HTR-8/SVneo (cell line): ENCODE measurements at regions not wholly inside any gene's neighbourhood (a gene's known extent, or its start where the extent isn't known, plus 50 kb on each side); places are given as distances from the start of the nearest gene placed in this dataset.

Experiments
- DNase-seq: peaks from one replicate; pipeline ENCODE4 v3.0.0; 2011; ENCODE audit warnings: low spot score, mixed read lengths; ENCODE audit not compliant: insufficient read length
- FAIRE-seq: peaks from 2 replicates; lab custom pipeline; 2011; peaks lifted over from hg19 to GRCh38; lab: Jason Lieb, UNC

DNA sequence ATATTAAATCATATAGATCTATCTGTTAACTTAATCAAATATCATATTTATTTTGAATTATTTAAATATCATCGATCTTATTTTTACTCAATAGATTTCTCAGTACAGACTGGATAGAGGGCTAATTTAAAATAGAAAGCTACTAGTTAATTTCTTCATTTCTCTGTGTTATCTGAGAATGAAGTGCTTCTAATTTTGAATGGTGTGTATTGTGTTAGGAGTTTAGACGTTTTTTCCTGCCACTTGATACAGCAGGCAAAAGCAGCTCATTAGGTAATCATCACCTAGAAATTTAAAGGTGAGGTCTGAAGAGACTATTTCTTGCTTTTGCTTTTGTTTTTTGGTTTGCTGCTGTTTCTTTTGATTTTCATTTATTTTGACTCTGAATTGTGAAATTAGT is 948.8 kb upstream of the TENM3 start:
- DNase-seq, result no peak
- FAIRE-seq, result no peak

DNA sequence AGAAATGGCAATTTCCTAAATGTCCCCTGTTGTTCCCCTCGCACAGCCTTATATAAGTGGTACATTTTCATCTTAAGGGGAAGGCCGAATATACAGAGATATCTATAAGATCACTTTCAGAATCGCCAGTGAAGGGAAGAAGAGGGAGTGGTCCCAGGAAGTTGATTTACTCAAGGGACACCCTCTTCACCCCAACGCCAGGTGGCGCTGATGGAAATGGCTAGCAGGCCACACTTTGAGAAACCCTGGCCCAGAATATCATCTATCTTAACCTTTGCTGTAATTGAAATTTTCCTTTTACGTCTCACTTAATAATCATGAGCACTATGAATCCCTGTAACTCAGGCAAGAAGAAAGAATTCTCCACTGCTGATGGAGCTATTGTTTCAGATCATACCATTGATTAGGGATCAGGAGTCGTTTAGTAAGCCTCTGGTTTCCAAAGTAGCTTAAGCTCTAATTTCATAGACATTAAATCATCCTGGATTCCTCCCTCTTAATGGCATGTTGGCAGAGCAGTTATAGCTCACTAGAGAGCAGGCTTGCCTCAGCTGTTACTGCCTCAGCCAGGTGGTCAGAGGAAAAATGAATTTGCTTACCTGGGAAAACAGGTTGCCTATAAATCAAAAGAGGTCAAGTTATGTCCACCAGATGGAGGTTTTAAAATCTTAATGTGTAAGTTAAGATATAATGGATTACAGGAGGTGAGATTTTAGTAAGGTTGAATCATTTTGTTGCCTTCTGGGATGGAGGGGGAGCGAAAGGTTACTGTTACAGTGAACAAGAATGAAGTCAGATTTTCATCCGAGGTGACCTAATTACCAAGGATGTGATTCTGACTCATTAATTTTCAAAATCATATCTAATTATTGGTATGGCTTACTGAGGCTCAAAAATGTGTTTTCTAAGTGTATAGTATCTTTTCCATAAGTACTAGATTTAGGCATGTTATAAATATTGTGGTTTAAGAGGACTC is 941.2 kb upstream of the TENM3 start:
- FAIRE-seq, result peak; percentile 62

DNA sequence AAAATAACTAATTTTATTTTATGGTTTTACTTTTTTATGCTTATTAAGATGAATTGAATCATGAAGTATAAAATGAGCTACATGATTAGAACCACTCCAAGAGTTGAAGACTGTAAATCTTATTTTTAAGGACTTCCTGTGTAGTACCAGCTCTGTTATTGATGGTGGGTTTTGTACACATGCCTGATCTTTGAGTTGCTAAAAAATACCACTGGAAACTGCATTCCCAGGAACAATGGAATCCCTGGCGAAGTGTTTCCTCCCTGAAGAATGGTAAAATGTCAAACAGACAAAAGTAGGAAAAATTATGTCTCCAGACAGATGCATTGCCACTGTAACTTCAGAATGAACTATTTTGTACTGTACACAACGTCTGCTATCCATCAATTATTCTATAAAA is 935.4 kb upstream of the TENM3 start:
- DNase-seq, result no peak
- FAIRE-seq, result no peak

More for the DNA sequence above, 941.2 kb upstream of the TENM3 start:
- peak; percentile 27 for DNase-seq

DNA sequence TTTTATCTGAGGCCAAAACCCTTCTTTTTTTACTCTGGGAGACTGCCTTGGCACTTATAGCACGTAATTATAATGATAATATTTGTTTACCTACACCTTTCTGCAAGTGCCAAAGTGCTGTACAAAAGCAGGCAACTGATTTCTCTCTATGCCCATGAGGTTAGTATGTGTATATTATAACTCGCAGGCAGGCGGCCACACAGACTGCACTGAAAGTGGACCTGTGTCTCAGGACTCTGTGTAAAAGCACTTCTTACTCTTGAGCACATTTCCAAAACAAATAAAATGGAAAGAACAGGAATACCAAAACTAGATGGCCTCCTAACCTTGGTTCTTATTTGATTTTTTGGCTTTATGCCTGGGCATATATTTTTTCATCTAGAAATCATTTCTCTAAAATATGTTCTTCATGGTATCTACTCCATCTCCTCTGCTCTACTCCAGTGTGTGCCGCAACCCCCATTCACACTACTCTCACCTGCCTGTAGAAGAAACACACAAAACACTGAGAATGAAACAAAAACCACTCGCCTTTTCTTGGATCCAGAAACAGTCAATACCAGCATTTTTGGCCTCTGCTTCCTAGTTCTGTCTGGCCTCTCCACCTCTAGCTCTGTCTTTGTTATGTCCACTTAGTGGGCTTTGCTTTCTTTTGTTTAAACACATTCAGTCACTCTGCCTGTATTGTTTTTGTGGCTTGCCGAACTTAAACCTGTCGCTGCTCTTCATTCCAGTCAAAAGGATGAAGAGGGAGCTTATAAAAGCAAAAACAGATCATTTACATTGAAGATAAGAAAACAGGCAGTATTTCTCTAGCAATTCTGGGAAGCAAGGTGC is 934.5 kb upstream of the TENM3 start:
- FAIRE-seq, result no peak
- DNase-seq, result no peak

DNA sequence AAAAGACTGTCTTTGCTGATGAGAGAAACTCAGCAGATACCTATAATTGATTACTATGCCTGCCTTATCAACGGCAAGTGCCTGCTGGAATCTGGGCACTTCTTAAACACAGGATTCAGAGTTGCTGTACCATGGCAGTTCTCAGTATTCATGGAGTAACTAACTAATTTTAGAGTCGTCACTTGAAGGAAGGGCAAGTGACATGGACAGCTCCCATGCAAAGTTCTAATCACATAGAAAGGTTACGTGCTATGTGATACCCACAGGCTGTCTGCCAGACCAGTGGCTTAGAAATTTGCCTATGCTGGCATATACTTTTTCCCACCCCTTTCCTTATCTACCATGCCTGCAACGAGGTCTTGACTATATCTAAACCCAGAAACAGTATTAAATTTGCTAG is 931.1 kb upstream of the TENM3 start:
- no peak for FAIRE-seq
- DNase-seq, result no peak

DNA sequence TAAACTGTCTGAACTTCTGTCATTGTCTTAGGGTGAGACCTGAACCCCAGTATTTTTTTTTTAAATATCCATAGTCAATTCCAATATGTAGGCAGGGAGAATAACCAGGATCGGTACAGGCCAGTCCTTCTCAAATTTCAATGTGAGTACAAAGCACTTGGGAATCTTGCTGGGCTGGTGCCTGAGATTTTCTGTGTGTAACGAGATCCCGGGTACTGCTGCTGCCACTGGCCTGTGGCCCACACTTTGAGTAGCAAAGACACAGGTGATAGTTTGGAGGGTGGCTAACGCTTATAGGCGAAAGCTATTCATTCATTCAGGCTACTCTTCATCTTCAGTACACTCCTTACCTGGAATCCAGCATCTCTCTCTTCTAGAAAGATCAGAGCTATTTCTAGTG is 923.6 kb upstream of the TENM3 start:
- FAIRE-seq (no peak), DNase-seq (no peak)

DNA sequence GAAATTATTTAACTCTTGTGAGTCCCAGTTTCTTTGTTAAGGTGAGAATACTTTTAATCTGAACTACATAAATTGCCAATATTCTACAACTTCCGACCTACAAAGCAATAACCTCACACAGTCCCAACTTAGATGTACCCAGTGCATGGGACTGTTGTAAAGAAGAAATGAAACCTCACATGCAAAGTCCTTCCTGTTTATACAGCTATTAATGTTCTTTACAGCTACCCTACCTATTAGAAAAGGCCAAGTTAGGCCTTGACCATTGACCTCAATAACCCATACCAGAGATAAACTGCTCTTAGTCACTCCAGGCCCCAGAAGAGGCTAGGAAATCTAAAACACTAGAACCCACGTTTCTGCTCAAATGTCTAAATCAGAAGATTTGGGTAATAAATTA is 920.1 kb upstream of the TENM3 start:
- DNase-seq (no peak), FAIRE-seq (no peak)

DNA sequence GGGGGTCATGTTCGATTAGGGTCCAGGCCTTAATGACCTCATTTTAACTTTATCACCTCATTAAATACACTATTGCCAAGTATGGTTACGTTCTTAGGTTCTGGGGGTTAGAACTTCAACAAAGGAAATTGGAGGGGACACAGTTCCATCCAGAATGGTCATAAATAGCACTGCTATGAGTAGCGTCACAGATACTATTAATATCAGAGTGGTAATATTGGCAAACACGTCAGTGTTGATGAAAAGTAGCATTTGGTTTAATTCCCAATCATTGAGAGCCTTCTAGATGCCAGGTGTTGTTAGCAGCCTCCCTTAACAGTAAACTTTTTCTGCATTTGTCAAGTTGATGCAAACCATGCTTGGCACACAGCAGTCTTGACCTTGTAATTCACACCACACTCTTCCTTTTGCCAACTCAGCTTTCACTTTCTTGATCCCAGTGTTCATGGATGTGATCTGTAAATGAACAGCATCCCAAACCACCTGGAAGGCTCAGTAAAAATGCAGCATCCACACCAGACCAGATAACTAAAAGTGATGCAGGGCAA is 912.5 kb upstream of the TENM3 start:
- DNase-seq (no peak), FAIRE-seq (no peak)

DNA sequence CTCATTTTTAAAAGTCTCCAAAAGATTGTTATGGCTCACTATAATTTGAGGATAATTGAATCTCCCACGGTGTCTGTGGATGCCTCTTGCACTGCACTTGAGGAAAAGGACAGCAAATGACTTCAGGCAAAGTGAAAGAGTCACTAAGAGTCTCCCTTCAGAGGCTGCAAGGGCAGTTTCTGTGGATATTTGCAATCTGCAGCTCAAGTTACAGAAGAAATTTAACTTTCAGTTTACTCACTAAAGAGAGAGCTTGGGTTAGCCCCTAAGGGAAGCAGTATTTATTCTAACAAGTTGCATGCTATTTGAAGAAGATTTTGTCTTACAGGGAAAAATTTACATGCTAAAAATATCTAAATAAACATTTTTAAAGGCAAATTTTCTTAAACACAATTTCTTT is 912.0 kb upstream of the TENM3 start:
- DNase-seq, result no peak
- no peak for FAIRE-seq

DNA sequence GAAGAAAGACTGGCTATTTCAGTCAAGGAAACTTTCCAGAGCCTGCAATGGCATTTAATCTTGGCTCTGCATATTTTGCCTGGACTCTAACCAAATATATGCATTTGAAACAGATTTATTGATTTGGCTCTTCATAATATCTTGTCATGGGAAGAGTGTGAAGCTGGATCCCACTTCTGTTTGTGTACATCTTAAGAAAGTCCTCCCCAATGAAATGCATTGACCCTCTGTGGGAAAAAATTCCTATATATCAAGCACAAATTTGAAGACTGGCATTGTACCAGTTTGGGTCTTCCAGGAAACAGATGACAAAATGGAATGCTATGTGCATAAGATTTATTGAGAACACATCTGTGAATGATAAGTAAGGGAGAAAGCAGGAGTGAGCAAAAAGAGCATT is 897.3 kb upstream of the TENM3 start:
- no peak for FAIRE-seq
- no peak for DNase-seq

DNA sequence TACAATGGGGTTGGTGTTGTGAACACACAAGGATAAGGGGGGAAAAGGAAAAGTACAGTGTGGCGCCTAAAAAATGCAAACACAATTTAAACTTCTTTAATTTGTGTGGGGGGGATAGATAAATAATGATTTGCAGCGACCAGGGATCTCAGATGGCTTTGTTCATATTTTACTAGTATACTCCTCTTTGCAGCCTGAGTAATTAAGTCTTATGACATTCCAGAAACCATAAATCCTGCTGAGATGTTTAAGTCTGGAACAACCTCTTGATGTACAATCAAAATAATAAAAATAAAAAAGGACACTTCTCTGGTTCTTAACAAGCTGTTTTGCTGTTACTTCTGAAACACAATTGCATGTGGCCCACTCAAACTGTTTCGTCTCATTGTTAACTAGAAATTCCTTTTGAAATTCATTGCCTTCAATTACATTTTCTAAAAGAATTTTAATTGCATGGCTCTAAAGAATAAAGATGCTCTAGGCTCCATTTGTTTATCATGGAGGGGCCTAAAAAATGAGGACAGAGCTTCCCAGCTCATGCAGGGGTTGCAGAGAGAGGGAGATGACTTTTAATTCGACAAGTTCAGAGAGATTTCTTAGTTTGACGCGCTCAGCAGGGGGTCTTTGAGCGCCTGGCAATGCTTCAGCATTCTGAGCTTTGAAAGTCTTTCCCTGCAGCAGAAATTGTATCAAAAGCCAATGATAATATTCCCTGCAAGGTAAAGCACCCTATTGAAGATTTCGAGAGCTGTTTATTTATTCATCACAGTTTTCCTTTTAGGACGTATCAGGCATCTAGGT is 892.4 kb upstream of the TENM3 start:
- FAIRE-seq (no peak), DNase-seq (no peak)

DNA sequence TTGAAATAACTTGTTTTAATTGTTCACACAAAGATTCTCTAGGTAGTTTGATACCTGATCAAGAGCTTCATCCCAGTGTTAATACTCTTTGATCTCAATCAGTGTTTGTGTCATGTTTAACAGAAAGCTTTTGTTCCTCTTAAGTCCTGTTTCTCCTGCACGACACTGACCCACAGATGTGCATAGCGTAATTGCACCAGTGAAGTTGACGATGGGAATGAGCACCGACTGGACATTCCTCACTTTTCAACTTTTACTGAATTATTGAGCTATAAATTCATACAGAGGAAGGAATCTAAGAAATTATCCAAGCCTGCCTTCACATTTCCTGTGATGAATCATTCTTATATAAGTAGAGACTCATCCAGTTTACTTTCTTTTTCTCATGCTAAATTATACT is 878.7 kb upstream of the TENM3 start:
- no peak for DNase-seq
- FAIRE-seq, result no peak

DNA sequence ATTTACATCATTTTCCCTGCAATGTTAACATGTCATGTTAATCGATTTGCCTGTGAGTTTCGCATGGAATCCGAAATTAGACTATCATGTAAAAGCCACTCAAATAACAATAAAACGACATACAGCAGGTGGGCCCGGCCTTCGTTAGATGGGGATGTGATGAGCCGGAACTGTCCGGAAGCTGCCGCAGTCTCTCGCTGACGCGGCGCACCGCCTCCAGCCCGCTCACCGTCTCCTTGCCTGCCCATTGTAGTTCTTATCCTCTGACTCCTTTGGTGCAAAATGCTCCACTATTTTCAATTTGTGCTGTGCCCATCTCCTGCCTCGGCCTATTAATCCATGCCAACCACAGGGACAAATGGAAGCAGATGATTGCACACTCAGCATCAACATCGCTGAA is 877.5 kb upstream of the TENM3 start:
- no peak for FAIRE-seq
- no peak for DNase-seq

DNA sequence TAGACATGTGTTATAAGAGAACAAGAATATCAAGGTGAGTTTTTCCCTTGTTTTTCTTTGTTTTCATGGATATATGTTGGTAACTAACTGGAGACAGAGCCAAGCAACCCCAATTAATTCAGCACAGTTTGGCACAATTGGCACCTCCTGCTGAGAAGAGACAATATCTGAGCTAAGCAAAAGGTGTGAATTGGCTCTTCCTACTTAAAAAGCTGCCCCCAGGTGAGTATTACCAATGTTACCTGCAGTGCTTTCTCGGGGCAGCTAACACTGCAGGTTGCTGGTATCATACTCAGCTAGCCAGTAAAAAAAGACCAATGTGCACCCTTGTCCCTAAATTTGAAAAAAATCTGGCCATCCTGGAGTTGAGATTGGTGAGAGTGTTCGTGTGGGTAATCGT is 871.2 kb upstream of the TENM3 start:
- no peak for DNase-seq
- no peak for FAIRE-seq

DNA sequence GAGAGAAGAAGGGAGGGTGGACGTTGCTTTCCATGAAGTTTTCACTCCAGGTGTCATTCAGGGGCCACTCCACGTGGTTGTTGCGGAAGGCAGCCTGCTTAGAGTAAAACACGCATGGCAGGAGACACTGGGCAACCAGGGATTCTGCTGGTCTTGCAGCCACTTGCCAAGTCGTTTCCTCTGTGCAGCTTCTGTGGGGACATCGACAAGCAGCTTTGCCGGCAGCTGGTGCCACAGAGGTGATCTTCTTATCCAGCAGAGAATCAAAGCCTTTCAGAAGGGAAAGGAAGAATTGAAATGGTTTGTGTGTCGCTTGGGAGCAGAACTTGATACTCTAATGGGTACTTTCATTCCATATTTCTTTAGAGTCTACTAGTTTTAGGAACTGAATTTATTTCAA is 867.1 kb upstream of the TENM3 start:
- no peak for FAIRE-seq

DNA sequence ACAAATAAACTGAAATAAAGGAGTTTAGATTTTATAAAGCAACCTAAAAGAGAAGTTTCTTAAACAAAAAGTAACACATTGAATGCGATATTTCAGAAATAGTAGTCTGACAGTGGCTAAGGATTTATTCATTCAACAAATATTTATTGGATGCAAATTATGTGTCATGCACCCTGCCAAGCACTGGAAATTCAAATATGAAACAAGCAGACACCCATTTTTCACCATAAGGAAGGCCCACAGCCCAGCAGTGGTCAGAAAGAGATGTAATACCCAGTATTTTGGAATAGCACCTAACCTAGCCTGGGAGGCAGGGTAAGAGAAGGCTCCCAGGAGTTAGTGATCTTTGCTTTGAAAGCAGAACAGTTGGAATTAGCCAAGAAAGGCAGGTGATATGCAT is 855.1 kb upstream of the TENM3 start:
- no peak for FAIRE-seq
- no peak for DNase-seq

More for the DNA sequence above, 867.1 kb upstream of the TENM3 start:
- DNase-seq, result no peak

DNA sequence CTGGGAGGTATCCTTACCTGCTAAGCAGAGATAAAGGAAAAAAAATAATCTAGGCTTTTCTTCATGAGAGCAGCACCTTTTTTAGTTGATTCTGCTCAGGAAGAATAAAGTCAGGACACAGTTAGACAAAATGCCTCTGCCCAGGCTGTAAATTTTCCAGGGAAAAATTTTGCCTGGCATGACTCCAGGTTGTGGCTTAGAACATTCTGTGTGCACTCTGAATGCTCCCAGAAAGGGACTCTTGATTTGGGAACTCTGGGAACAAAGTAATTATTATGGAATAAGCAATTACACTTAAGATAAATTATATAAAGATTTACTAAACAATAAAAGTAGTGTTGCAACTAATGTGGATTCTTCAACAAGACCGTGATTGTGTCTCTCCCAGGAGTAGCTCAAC is 826.2 kb upstream of the TENM3 start:
- DNase-seq (no peak), FAIRE-seq (no peak)

DNA sequence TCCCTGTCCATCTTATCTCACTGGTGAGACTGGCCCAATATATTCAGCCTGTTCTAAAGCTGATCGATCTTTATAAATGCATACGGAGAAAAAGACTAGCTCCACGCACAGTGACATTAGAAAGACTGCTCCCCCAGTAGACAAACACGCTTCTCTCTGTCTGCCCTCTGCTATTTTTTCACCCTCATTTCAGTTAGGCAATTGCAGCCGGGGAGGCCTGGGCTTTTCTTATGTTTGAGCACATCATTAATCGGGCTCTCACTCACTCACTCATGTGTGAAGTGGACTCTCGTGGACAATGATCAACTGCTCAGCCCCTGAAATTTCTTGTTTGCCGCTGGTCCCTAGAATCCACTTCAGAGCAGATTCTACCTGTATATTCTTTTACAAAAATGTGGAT is 824.7 kb upstream of the TENM3 start:
- no peak for DNase-seq
- no peak for FAIRE-seq

DNA sequence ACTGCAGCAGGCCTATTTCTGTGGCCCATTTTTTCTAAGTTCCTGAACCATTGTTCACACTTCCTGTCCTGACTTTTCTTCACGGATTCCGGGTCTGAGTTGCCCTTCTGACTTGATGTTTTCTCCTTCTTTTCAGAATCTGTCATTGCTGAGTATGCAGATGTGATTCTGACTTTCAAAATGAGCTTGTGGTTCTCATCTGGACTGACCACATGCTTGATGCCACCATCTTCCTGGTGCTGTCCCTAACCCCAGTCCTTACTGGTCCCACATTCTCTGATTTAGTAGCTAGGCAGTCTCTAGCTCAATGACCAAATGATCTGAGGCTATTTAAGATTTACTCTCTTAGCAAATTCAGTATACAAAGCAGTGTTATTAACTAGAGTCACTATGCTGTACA is 822.3 kb upstream of the TENM3 start:
- FAIRE-seq (no peak), DNase-seq (no peak)

DNA sequence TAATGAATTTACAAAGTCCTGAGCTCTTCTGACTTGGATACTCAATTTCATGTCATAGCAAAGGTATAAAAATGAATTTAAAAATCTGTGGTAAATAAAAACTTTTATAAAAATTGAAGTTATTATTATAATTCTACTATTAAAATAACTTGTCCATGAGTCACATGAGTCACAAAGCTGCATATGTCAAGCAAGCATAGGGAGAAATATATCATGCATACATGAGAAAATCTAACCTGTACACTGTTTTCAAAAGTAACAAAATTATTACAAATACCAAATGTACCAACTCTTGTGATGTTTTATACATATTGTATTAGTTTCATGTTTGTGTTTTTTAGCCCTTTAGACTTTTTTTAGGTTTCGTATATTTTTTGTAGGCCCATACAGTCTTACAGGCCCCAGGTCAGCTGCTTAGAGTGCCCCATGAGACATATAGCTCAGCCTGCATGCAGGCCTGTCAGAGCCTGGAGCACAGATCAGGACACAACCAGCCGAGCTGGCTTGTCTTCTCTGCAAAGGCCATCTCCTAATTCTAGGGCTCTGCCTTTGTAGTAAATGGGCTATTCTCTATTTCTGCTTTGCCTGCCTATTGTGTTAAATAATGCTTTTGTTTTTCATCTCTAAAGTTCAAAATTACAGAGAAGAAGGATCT is 818.7 kb upstream of the TENM3 start:
- no peak for DNase-seq
- FAIRE-seq, result no peak
